Adipocyte (in vitro differentiated cells): ENCODE measurements at regions not wholly inside any gene's neighbourhood (a gene's known extent, or its start where the extent isn't known, plus 50 kb on each side); places are given as distances from the start of the nearest gene placed in this dataset.

Source experiments
- DNase-seq: peaks from one replicate; pipeline ENCODE4 v3.0.0-alpha.2; 2015; ENCODE audit warnings: low read depth
- H3K27me3 ChIP-seq: replicated peaks from 2 replicates; pipeline ENCODE4 v1.7.0; 2013; ENCODE audit warnings: mild to moderate bottlenecking, low read length, moderate library complexity; ENCODE audit not compliant: control insufficient read depth, insufficient read depth
- H3K36me3 ChIP-seq: 2 replicates; pipeline ENCODE4 v1.7.0; 2013; ENCODE audit warnings: low read length, mild to moderate bottlenecking, moderate library complexity; ENCODE audit not compliant: control insufficient read depth, insufficient read depth, severe bottlenecking
- H3K4me1 ChIP-seq: 2 replicates; pipeline ENCODE4 v1.7.0; 2013; ENCODE audit warnings: mild to moderate bottlenecking, low read length, moderate library complexity; ENCODE audit not compliant: control insufficient read depth, insufficient read depth
- H3K4me3 ChIP-seq: 2 replicates; pipeline ENCODE4 v1.7.0; 2013; ENCODE audit warnings: mild to moderate bottlenecking, low read length, moderate library complexity
- H3K9ac ChIP-seq: 2 replicates; pipeline ENCODE4 v1.7.0; 2013; ENCODE audit warnings: mild to moderate bottlenecking, low read length, moderate library complexity
- H3K9me3 ChIP-seq: 2 replicates; pipeline ENCODE4 v1.7.0; 2013; ENCODE audit warnings: mild to moderate bottlenecking, low read length, moderate library complexity; ENCODE audit not compliant: control insufficient read depth

DNA sequence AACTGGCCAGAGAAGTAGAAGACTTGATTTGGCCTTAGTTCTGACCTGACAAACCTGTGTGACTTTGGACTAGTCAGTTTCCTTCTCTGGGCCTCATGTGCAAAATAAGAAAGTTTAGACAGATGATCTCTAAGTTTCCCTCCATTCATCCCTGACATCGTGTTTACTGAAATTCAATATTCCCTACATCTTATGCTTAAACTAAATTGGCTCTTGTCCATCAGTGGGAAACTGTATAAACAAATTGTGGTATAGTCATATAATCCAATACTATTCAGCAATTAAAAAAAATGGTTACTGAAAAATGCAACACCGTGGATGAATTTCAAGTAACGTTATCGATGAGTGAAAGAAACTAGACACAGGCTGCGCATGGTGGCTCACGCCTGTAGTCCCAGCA, 64.4 kb upstream of the HRH1 start:
- no peak overlapping the region for H3K4me3 ChIP-seq
- H3K4me1 ChIP-seq, result peaks cover 11% of the 10 kb centered on the region
- no peak overlapping the region for H3K9ac ChIP-seq
- no peaks in the 10 kb centered on the region for H3K36me3 ChIP-seq
- no peak for DNase-seq
- no peaks in the 10 kb centered on the region for H3K9me3 ChIP-seq
- H3K27me3 ChIP-seq, result no peaks in the 10 kb centered on the region

- no peaks in the 10 kb centered on the region for H3K9me3 ChIP-seq
- no peak overlapping the region for H3K9ac ChIP-seq
- peaks cover 5% of the 10 kb centered on the region for H3K4me1 ChIP-seq
- no peaks in the 10 kb centered on the region for H3K36me3 ChIP-seq
- no peak for DNase-seq
- H3K27me3 ChIP-seq, result no peaks in the 10 kb centered on the region
- H3K4me3 ChIP-seq, result no peak overlapping the region
Observed at GRCh38 chr3:11090551-11090950, 63.7 kb upstream of the HRH1 start.

DNA sequence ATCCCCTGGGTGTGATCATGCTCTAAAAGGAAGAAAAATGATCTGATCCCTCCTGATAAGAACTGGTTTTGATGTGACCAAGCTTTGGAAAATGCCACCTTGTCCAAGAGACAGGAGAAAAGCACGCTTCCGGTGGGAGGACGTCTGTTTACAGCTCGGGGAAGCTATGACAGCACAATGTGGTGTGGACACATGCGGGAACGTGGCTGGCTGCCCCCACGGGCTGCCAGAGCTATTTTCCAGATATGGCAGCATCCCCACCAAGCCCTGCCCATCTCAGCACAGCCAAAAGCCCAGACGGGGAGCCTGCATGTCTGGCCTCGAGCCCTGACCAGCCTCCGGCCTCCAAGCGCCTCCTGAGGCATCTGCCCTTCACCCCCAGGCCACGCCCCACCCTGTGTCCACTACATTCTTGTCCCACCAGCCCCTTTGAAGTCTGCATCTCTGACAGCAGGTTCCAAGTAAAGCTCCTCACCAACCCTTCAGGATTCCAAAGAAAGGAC, 63.2 kb upstream of the HRH1 start:
- Histone ChIP-seq H3K27me3 (no peaks in the 10 kb centered on the region), H3K36me3 (no peaks in the 10 kb centered on the region), H3K4me3 (no peak overlapping the region), H3K9ac (no peak overlapping the region), H3K9me3 (no peaks in the 10 kb centered on the region), H3K4me1 (peaks cover 3% of the 10 kb centered on the region)
- no peak for DNase-seq

GRCh38 chr3:11091791-11092190, 62.5 kb upstream of the HRH1 start:
- H3K27me3 ChIP-seq, result no peaks in the 10 kb centered on the region
- H3K4me3 ChIP-seq, result no peak overlapping the region
- DNase-seq, result no peak
- no peak overlapping the region for H3K9ac ChIP-seq
- no peaks in the 10 kb centered on the region for H3K36me3 ChIP-seq
- peaks cover 10% of the 10 kb centered on the region for H3K4me1 ChIP-seq
- no peaks in the 10 kb centered on the region for H3K9me3 ChIP-seq

GRCh38 chr3:11093823-11094340, 60.4 kb upstream of the HRH1 start:
- Histone ChIP-seq H3K36me3 (no peaks in the 10 kb centered on the region), H3K4me3 (no peak overlapping the region), H3K9ac (no peak overlapping the region), H3K4me1 (peaks cover 14% of the 10 kb centered on the region), H3K27me3 (no peaks in the 10 kb centered on the region), H3K9me3 (no peaks in the 10 kb centered on the region)
- no peak for DNase-seq

DNA sequence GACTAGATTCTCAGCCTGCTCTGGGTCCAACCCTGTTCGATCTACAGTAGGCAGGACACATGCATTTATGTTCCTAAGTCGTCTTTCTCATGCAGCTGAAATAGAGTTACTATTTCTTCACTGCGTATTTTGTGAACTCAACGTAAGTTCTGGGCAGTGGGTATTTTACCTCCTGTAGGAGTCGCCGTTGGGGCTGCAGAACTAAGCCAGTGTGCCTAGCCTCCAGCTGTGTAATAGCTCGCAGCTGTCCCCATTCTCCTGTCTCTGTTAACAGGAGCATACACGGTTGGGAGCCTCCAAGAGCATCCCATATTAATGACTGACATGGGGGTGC, 58.4 kb upstream of the HRH1 start:
- DNase-seq, result peak; percentile 17
- Histone ChIP-seq H3K9me3 (no peaks in the 10 kb centered on the region), H3K27me3 (no peaks in the 10 kb centered on the region), H3K9ac (peak overlapping the region; percentile 78), H3K4me3 (peak overlapping the region; percentile 79), H3K36me3 (no peaks in the 10 kb centered on the region), H3K4me1 (peaks cover 14% of the 10 kb centered on the region)

DNA sequence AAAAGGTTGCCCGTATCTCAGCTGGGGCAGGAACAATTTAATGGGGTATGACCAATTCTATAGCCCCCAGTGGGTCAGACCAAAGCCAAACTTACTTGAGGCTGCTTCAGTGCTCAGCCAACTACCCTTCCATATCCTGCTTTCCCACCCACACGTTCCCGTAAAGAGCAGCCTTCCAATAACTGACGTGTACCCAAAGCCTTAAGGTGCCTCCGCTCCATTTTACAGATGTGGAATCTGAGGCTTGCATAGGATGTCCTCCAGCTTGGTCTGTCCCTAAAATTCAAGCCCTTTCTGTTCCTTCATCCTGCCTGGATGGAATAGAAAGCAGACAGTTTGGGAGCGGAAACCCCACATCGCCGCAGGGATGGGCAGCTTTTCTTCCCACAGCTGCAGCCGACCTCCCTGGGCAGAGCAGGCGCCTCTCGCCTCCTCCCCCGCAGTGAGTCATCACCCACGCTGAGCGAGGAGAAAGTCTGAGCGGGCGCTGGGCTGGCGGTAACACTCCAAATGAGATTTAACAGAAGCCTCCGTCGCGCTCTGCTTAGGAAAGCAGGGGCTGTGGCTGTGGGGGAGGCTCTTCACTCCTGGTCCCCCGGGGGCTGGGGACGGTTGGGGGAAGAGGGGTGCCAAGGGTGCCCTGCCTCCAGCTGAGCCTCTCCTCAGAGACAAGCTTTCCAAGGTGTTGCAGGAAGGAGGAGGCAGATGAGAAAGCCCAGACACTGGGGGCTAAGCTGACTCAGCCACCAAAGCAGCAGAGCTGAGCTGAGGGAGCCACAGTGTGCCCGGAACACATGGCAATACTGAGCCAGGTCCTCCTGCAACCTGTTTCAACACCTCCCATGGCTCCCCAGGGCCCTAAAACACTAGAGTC, 57.8 kb upstream of the HRH1 start:
- Histone ChIP-seq H3K4me1 (peaks cover 14% of the 10 kb centered on the region), H3K4me3 (peak overlapping the region; percentile 79), H3K36me3 (no peaks in the 10 kb centered on the region), H3K9ac (peak overlapping the region; percentile 78), H3K27me3 (no peaks in the 10 kb centered on the region), H3K9me3 (no peaks in the 10 kb centered on the region)
- DNase-seq, result peak; percentile 94

- Histone ChIP-seq H3K4me3 (no peak overlapping the region), H3K9ac (no peak overlapping the region), H3K4me1 (peaks cover 14% of the 10 kb centered on the region), H3K27me3 (no peaks in the 10 kb centered on the region), H3K36me3 (no peaks in the 10 kb centered on the region), H3K9me3 (peaks cover 7% of the 10 kb centered on the region)
- DNase-seq, result no peak
Observed at GRCh38 chr3:11099306-11099705, 55.0 kb upstream of the HRH1 start.
